ENCODE measurements at regions not wholly inside any gene's neighbourhood (a gene's known extent, or its start where the extent isn't known, plus 50 kb on each side); places are given as distances from the start of the nearest gene placed in this dataset.
"Not testable (repeated sequence)": the region's sequence is repeated elsewhere in the genome, so short reads cannot be mapped to it uniquely, and the experiment has no call there.

DNA sequence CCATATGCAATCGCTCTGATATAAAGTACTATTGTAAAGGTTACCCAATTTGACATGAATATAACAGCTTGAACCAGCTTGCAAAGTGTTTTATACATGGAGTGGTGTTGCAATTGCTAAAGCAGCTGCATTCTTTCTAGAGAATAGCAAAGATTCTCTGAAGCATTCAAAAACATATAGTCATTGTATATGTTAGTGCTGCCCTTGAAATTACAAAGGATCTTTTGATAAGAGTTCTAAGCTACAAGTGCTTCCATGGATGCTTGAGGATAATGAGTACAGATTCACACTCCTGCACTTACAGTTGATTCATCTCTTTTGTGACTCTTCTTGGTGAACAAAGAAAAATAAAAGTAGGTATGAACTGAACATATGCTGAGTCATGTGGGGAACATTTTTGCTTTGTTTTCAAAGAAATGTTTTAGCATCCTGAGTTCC lies 175.7 kb downstream of the ALDH8A1 start:
- peaks cover 8% of the 10 kb centered on the region; the same call in 1 of the 2 replicates for H3K9me3 Mint-ChIP-seq
- TF ChIP-seq, protein P1, sequence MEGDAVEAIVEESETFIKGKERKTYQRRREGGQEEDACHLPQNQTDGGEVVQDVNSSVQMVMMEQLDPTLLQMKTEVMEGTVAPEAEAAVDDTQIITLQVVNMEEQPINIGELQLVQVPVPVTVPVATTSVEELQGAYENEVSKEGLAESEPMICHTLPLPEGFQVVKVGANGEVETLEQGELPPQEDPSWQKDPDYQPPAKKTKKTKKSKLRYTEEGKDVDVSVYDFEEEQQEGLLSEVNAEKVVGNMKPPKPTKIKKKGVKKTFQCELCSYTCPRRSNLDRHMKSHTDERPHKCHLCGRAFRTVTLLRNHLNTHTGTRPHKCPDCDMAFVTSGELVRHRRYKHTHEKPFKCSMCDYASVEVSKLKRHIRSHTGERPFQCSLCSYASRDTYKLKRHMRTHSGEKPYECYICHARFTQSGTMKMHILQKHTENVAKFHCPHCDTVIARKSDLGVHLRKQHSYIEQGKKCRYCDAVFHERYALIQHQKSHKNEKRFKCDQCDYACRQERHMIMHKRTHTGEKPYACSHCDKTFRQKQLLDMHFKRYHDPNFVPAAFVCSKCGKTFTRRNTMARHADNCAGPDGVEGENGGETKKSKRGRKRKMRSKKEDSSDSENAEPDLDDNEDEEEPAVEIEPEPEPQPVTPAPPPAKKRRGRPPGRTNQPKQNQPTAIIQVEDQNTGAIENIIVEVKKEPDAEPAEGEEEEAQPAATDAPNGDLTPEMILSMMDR (IDR thresholded peaks at IDR 0.05) = no peak
- H3K4me1 Mint-ChIP-seq (ENCODE audit: low read depth) = peaks cover 27% of the 10 kb centered on the region
- peaks cover 3% of the 10 kb centered on the region; the same call in 1 of the 2 replicates for H3K27me3 Mint-ChIP-seq (ENCODE audit: insufficient read depth)
- peak overlapping the region; percentile 41; the same call in 1 of the 2 replicates for H3K4me3 Mint-ChIP-seq
- H3K36me3 Mint-ChIP-seq (ENCODE audit: low read depth) = peaks cover 20% of the 10 kb centered on the region
- DNase-seq = peak; percentile 72
- peak overlapping the region; percentile 74 for H3K27ac Mint-ChIP-seq

DNA sequence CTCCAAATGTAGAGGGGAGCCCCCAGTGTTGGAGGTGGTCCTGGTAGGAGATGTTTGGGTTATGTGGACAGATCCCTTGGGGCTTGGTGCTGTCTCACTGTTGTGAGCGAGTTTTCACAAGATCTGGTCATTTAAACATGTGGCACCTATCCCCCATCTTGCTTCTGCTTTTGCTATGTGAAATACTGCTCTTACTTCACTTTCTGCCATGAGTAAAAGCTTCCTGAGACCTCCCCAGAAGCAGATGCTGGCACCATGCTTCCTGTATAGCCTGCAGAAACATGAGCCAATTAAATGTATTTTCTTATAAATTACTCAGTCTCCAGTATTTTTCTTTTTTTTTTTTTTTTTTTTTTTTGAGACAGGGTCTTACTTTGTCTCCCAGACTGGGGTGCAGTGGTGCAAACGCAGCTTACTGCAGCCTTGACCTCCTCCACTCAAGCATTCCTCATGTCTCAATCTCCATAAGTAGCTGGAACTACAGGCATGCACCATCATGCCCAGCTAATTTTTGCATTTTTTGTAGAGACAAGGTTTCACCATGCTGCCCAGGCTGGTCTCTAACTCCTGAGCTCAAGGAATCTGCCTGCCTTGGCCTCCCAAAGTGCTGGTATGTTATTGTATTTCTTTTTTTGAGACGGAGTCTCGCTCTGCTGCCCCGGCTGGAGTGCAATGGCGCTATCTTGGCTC lies 177.1 kb downstream of the ALDH8A1 start:
- H3K4me3 Mint-ChIP-seq = no peak overlapping the region
- TF ChIP-seq, protein P1 (IDR thresholded peaks at IDR 0.05) = no peak
- peaks cover 6% of the 10 kb centered on the region; the same call in 1 of the 2 replicates for H3K27me3 Mint-ChIP-seq (ENCODE audit: insufficient read depth)
- no peak for DNase-seq
- H3K4me1 Mint-ChIP-seq (ENCODE audit: low read depth) = peaks cover 27% of the 10 kb centered on the region
- H3K9me3 Mint-ChIP-seq = 0 out of 2 replicates have a peak, but pooled peaks cover 4% of the 10 kb centered on the region
- peaks cover 15% of the 10 kb centered on the region for H3K36me3 Mint-ChIP-seq (ENCODE audit: low read depth)
- no peak overlapping the region for H3K27ac Mint-ChIP-seq

DNA sequence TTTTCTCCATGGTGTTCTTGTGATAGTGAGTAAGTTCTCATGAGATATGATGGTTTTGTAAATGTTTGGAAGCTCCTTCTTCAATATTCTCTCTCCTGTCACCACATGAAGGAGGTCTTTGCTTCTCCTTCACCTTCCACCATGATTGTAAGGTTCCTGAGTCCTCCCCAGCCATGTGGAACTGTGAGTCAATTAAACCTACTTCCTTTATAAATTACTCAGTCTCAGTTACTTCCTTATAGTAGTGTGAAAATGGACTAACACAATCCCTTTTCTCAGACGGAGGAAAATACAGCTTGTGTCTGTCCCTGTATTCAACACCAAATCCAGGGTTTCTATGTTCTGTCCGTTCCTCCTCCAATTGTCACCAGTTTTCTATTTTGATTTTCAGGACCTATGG lies 181.0 kb downstream of the ALDH8A1 start:
- TF ChIP-seq, protein P1 (IDR thresholded peaks at IDR 0.05) = no peak
- DNase-seq = no peak
- H3K27ac Mint-ChIP-seq = no peak overlapping the region
- H3K36me3 Mint-ChIP-seq (ENCODE audit: low read depth) = no peaks in the 10 kb centered on the region
- peaks cover 6% of the 10 kb centered on the region for H3K4me1 Mint-ChIP-seq (ENCODE audit: low read depth)
- no peaks in the 10 kb centered on the region for H3K9me3 Mint-ChIP-seq
- peaks cover 3% of the 10 kb centered on the region; the same call in 1 of the 2 replicates for H3K27me3 Mint-ChIP-seq (ENCODE audit: insufficient read depth)
- H3K4me3 Mint-ChIP-seq = no peak overlapping the region

DNA sequence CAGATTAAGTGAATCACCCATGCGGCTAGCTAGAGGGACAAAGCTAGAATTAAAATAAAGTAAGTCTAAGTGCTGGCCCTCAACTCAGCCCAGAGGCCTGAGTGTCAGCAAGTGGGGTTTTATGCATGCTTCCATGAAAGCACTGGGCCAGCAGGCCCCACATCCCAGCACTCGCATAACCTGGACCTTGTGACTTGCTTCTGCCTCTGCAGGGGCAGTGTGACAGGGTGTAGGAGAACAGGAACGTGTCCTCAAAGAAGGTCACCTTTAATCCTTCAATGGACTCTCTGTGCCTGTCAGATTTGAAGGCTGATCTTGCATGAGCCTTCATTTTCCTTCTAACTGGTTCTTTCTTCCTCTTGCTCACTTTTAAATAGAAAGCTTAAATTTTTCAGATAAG lies 183.4 kb downstream of the ALDH8A1 start:
- TF ChIP-seq, protein P1 (IDR thresholded peaks at IDR 0.05) = no peak

DNA sequence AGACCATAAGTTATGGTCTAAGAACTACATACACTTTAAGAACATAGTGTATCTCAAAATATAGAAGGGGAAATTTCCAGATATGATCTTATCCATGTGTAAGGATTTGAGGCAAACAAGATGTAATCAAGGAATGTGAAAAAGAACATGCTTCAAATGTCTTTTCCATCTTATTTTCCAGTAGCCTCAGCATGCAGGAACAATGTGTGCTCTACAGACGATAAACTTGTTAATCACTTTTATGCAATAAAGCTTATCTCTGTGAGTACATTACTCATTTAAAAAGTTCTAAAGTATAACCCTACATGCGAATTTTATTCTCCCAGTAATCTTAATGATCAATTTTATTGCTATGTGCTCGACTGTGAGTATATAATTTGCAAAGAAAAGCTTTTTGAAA lies 185.2 kb downstream of the ALDH8A1 start:
- no peak for DNase-seq
- Mint-ChIP-seq H3K27me3 (ENCODE audit: insufficient read depth) (peaks cover 6% of the 10 kb centered on the region), H3K4me3 (no peak overlapping the region), H3K4me1 (ENCODE audit: low read depth) (no peaks in the 10 kb centered on the region), H3K27ac (no peak overlapping the region), H3K36me3 (ENCODE audit: low read depth) (no peaks in the 10 kb centered on the region), H3K9me3 (no peaks in the 10 kb centered on the region)
- TF ChIP-seq, protein P1 (IDR thresholded peaks at IDR 0.05) = no peak

More for the DNA sequence above, 183.4 kb downstream of the ALDH8A1 start:
- Mint-ChIP-seq H3K27ac (no peak overlapping the region), H3K36me3 (ENCODE audit: low read depth) (no peaks in the 10 kb centered on the region), H3K9me3 (no peaks in the 10 kb centered on the region), H3K27me3 (ENCODE audit: insufficient read depth) (peaks cover 3% of the 10 kb centered on the region; the same call in 1 of the 2 replicates), H3K4me3 (no peak overlapping the region), H3K4me1 (ENCODE audit: low read depth) (no peaks in the 10 kb centered on the region)
- DNase-seq = no peak

DNA sequence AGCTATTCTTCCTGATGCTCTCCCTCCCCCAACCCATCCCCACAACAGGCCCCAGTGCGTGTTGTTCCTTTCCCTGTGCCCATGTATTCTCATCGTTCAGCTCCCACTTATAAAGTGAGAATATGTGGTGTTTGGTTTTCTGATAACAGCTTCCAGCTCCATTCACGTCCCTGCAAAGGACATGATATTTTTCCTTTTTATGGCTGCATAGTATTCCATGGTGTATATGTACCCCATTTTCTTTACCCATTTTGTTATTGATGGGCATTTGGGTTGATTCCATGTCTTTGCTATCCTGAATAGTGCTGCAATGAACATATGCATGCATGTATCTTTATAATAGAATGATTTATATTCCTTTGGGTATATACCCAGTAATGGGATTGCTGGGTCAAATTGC lies 186.3 kb downstream of the ALDH8A1 start:
- H3K4me3 Mint-ChIP-seq = not testable (repeated sequence)

More for the DNA sequence above, 186.3 kb downstream of the ALDH8A1 start:
- not testable (repeated sequence) for H3K27me3 Mint-ChIP-seq (ENCODE audit: insufficient read depth); H3K9me3 Mint-ChIP-seq; H3K36me3 Mint-ChIP-seq (ENCODE audit: low read depth); H3K27ac Mint-ChIP-seq; DNase-seq; H3K4me1 Mint-ChIP-seq (ENCODE audit: low read depth)

All from HFFc6 (cell line).